ENCODE measurements at regions not wholly inside any gene's neighbourhood (a gene's known extent, or its start where the extent isn't known, plus 50 kb on each side); places are given as distances from the start of the nearest gene placed in this dataset.

DNA sequence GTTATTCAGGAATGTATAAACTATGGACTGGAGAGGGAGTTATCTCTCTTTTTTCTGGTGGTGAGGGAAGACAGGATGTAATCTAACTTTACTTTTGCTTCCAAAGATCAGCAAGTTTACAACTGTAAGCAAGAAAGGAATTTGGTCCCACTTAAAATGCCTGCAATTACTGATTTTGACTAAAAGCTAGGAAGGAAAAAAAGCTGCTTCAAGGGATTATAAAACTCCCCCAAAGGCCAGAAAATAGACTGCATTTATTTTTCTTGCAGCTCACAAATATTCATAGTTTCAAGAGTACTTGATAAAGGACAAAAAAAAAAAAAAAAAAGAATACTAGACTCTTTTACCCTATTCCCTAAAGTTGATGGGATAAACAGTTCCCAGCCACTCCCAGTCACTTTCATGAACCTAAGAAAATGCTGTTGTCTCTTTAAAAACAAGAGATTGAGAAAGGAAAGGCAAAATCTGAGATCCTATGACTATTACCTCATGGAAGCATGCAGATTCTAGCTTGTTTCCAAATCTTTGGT, 128.7 kb upstream of the BMP4 start:
- Histone ChIP-seq H4K20me1 (ENCODE audit: insufficient read depth) (no peaks in the 10 kb centered on the region), H3K9ac (no peak overlapping the region), H3K4me3 (ENCODE audit: low read depth in 2 of 2, low read length in 1 of 2) (no peak overlapping the region), H3K27me3 (ENCODE audit: insufficient read depth) (no peaks in the 10 kb centered on the region), H3K9me3 (no peaks in the 10 kb centered on the region), H3K27ac (ENCODE audit: low read depth in 2 of 2, low read length in 1 of 2) (no peak overlapping the region), H2AFZ (ENCODE audit: low read depth) (no peak overlapping the region), H3K9me2 (no peaks in the 10 kb centered on the region), H3F3A (replicated peaks; ENCODE audit: insufficient read depth) (no peaks in the 10 kb centered on the region), H3K36me3 (replicated peaks in 1 of 2; ENCODE audit: control insufficient read depth in 1 of 2, insufficient read depth in 2 of 2, low read length in 1 of 2) (no peaks in the 10 kb centered on the region), H3K4me1 (ENCODE audit: control insufficient read depth in 1 of 2, insufficient read depth in 2 of 2, low read depth in 1 of 2, low read length in 1 of 2) (no peaks in the 10 kb centered on the region), H3K79me2 (ENCODE audit: insufficient read depth) (no peaks in the 10 kb centered on the region), H3K4me2 (no peak overlapping the region)
- POLR2A ChIA-PET: no interaction called here
- TF ChIP-seq ELF1 (IDR thresholded peaks at IDR 0.05) (no peak), FOXJ3 (CRISPR knock-in tag; IDR thresholded peaks at IDR 0.05) (no peak), YY1 (IDR thresholded peaks at IDR 0.05; ENCODE audit: low read depth) (no peak), RAD21 (IDR thresholded peaks at IDR 0.05; ENCODE audit: low read length) (no peak), POLR2AphosphoS5 (IDR thresholded peaks at IDR 0.05; ENCODE audit: low read depth, low read length) (no peak), RFX5 (IDR thresholded peaks at IDR 0.05; ENCODE audit: low read length) (no peak), FOSL2 (IDR thresholded peaks at IDR 0.05; ENCODE audit: borderline replicate concordance, low read depth) (no peak), GATA2 (CRISPR knock-in tag; IDR thresholded peaks at IDR 0.05) (no peak), FOXM1 (IDR thresholded peaks at IDR 0.05; ENCODE audit: low read depth) (no peak), NFIC (IDR thresholded peaks at IDR 0.05; ENCODE audit: borderline replicate concordance) (no peak), JUND (IDR thresholded peaks at IDR 0.05) (no peak), TAF1 (IDR thresholded peaks at IDR 0.05; ENCODE audit: borderline replicate concordance, low read depth, low read length) (no peak)
- TF ChIP-seq, protein P1, sequence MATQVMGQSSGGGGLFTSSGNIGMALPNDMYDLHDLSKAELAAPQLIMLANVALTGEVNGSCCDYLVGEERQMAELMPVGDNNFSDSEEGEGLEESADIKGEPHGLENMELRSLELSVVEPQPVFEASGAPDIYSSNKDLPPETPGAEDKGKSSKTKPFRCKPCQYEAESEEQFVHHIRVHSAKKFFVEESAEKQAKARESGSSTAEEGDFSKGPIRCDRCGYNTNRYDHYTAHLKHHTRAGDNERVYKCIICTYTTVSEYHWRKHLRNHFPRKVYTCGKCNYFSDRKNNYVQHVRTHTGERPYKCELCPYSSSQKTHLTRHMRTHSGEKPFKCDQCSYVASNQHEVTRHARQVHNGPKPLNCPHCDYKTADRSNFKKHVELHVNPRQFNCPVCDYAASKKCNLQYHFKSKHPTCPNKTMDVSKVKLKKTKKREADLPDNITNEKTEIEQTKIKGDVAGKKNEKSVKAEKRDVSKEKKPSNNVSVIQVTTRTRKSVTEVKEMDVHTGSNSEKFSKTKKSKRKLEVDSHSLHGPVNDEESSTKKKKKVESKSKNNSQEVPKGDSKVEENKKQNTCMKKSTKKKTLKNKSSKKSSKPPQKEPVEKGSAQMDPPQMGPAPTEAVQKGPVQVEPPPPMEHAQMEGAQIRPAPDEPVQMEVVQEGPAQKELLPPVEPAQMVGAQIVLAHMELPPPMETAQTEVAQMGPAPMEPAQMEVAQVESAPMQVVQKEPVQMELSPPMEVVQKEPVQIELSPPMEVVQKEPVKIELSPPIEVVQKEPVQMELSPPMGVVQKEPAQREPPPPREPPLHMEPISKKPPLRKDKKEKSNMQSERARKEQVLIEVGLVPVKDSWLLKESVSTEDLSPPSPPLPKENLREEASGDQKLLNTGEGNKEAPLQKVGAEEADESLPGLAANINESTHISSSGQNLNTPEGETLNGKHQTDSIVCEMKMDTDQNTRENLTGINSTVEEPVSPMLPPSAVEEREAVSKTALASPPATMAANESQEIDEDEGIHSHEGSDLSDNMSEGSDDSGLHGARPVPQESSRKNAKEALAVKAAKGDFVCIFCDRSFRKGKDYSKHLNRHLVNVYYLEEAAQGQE (IDR thresholded peaks at IDR 0.05; ENCODE audit: low read depth, low read length): no peak
- TF ChIP-seq, protein P2, sequence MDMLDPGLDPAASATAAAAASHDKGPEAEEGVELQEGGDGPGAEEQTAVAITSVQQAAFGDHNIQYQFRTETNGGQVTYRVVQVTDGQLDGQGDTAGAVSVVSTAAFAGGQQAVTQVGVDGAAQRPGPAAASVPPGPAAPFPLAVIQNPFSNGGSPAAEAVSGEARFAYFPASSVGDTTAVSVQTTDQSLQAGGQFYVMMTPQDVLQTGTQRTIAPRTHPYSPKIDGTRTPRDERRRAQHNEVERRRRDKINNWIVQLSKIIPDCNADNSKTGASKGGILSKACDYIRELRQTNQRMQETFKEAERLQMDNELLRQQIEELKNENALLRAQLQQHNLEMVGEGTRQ (IDR thresholded peaks at IDR 0.05; ENCODE audit: borderline replicate concordance, low read depth, low read length): no peak
- no peak for DNase-seq
- CTCF ChIA-PET: no interaction called here

DNA sequence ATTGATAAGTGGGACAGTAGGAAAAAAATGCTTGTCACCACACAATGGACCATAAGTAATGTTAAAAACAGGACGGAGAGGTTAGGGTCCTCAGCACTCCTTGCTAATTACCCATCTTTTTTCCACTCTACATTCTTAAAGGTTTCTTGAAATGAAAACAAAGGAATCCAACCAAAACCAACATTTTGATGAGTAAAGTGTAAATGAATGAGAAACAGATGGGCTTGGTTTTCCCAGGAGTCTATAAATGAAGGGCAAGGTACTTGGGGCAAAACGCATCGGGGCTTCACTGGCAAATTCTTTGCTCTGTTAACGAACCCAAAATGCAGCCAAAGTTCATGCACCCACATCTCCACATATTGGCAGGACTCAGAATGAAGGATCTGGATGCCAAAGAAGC, 129.2 kb upstream of the BMP4 start:
- Histone ChIP-seq H3K4me3 (ENCODE audit: low read depth in 2 of 2, low read length in 1 of 2) (no peak overlapping the region), H2AFZ (ENCODE audit: low read depth) (no peak overlapping the region), H3K9me2 (no peaks in the 10 kb centered on the region), H3K9me3 (no peaks in the 10 kb centered on the region), H3K79me2 (ENCODE audit: insufficient read depth) (no peaks in the 10 kb centered on the region), H3F3A (replicated peaks; ENCODE audit: insufficient read depth) (no peaks in the 10 kb centered on the region), H3K27ac (ENCODE audit: low read depth in 2 of 2, low read length in 1 of 2) (no peak overlapping the region), H3K4me2 (no peak overlapping the region), H3K27me3 (ENCODE audit: insufficient read depth) (no peaks in the 10 kb centered on the region), H3K36me3 (replicated peaks in 1 of 2; ENCODE audit: control insufficient read depth in 1 of 2, insufficient read depth in 2 of 2, low read length in 1 of 2) (no peaks in the 10 kb centered on the region), H3K4me1 (ENCODE audit: control insufficient read depth in 1 of 2, insufficient read depth in 2 of 2, low read depth in 1 of 2, low read length in 1 of 2) (no peaks in the 10 kb centered on the region), H4K20me1 (ENCODE audit: insufficient read depth) (no peaks in the 10 kb centered on the region), H3K9ac (no peak overlapping the region)
- ChIA-PET POLR2A (no interaction called here), CTCF (no interaction called here)
- DNase-seq: no peak
- 41% methylated on average over 4 of the region's 4 CpGs for WGBS (ENCODE audit: low lambda C conversion rate)
- no peak for TF ChIP-seq POLR2AphosphoS5 (IDR thresholded peaks at IDR 0.05; ENCODE audit: low read depth, low read length)
- TF ChIP-seq, protein P2 (IDR thresholded peaks at IDR 0.05; ENCODE audit: borderline replicate concordance, low read depth, low read length): no peak

Measured in SK-N-SH (cell line).